ENCODE measurements at regions not wholly inside any gene's neighbourhood (a gene's known extent, or its start where the extent isn't known, plus 50 kb on each side); places are given as distances from the start of the nearest gene placed in this dataset.

DNA sequence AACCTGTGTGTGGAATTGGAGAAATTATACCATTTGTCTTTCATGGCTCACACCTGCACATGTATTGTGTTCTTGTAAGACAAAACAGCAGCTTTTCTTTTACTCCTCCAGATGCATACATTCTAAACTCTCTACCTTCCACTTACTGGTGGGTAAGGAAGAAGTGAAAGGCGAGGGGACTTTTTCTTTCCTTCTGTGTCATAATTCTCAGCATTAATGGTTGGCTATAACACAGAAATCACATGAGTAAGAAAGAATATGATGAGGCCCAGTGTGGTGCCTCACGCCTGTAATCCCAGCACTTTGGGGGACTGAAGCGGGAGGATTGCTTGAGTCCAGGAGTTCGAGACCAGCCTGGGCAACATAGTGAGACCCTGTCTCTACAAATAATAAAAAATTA is 57.8 kb upstream of the SHANK2 start:
- Histone ChIP-seq H3K9me3 (ENCODE audit: low read depth, low read length, poor library complexity, severe bottlenecking) (no peaks in the 10 kb centered on the region), H3K27ac (ENCODE audit: low read depth, low read length, poor library complexity, severe bottlenecking) (no peak overlapping the region), H3K4me3 (ENCODE audit: low read depth, low read length, poor library complexity, severe bottlenecking) (no peak overlapping the region), H3K4me1 (ENCODE audit: insufficient read depth, low read length, poor library complexity, severe bottlenecking) (no peaks in the 10 kb centered on the region), H3K27me3 (replicated peaks; ENCODE audit: insufficient read depth, low read depth, low read length, poor library complexity) (peaks cover 6% of the 10 kb centered on the region), H3K36me3 (ENCODE audit: insufficient read depth, low read length, poor library complexity, severe bottlenecking) (no peaks in the 10 kb centered on the region)
- DNase-seq (ENCODE audit: low spot score) = no peak
- POLR2A ChIA-PET (ENCODE audit: low non-redundant PET) = no interaction called here
- TF ChIP-seq EZH2 (IDR thresholded peaks at IDR 0.05; ENCODE audit: borderline replicate concordance, low read depth, low read length, poor library complexity, severe bottlenecking) = no peak
- TF ChIP-seq, protein P1, sequence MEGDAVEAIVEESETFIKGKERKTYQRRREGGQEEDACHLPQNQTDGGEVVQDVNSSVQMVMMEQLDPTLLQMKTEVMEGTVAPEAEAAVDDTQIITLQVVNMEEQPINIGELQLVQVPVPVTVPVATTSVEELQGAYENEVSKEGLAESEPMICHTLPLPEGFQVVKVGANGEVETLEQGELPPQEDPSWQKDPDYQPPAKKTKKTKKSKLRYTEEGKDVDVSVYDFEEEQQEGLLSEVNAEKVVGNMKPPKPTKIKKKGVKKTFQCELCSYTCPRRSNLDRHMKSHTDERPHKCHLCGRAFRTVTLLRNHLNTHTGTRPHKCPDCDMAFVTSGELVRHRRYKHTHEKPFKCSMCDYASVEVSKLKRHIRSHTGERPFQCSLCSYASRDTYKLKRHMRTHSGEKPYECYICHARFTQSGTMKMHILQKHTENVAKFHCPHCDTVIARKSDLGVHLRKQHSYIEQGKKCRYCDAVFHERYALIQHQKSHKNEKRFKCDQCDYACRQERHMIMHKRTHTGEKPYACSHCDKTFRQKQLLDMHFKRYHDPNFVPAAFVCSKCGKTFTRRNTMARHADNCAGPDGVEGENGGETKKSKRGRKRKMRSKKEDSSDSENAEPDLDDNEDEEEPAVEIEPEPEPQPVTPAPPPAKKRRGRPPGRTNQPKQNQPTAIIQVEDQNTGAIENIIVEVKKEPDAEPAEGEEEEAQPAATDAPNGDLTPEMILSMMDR (conservative IDR thresholded peaks at IDR 0.05; ENCODE audit: low read depth, low read length) = no peak
- CTCF ChIA-PET = no interaction called here
- no TSS peak for BruUV-seq (replicated peaks)
- intact Hi-C loops (cut with micrococcal nuclease; ENCODE audit: unreplicated experiment) = no loop called here

DNA sequence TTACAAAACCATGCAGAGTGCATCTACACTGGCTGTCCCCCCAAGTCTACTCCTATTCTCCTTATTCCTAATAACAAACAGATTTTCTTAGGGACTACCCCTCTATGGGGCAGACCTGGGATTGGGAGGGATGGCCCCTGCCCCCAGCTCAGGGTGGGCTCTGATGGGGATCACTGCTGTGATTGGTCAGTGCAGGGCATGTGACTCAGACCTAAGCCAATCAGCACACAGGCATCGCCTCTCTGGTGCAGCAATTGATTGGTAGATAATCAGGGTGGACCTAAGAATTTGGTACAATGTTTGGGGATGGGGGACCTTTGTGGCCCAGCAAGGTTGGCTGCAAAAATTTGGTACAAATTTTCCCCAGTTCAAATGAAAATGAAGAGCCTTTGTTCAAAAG is 57.2 kb upstream of the SHANK2 start:
- TF ChIP-seq EZH2 (IDR thresholded peaks at IDR 0.05; ENCODE audit: borderline replicate concordance, low read depth, low read length, poor library complexity, severe bottlenecking) = no peak
- Histone ChIP-seq H3K27me3 (replicated peaks; ENCODE audit: insufficient read depth, low read depth, low read length, poor library complexity) (peaks cover 6% of the 10 kb centered on the region), H3K27ac (ENCODE audit: low read depth, low read length, poor library complexity, severe bottlenecking) (no peak overlapping the region), H3K36me3 (ENCODE audit: insufficient read depth, low read length, poor library complexity, severe bottlenecking) (no peaks in the 10 kb centered on the region), H3K9me3 (ENCODE audit: low read depth, low read length, poor library complexity, severe bottlenecking) (no peaks in the 10 kb centered on the region), H3K4me3 (ENCODE audit: low read depth, low read length, poor library complexity, severe bottlenecking) (no peak overlapping the region), H3K4me1 (ENCODE audit: insufficient read depth, low read length, poor library complexity, severe bottlenecking) (no peaks in the 10 kb centered on the region)
- POLR2A ChIA-PET (ENCODE audit: low non-redundant PET) = no interaction called here
- CTCF ChIA-PET = no interaction called here
- no TSS peak for BruUV-seq (replicated peaks)
- no peak for DNase-seq (ENCODE audit: low spot score)
- intact Hi-C loops (cut with micrococcal nuclease; ENCODE audit: unreplicated experiment) = no loop called here

DNA sequence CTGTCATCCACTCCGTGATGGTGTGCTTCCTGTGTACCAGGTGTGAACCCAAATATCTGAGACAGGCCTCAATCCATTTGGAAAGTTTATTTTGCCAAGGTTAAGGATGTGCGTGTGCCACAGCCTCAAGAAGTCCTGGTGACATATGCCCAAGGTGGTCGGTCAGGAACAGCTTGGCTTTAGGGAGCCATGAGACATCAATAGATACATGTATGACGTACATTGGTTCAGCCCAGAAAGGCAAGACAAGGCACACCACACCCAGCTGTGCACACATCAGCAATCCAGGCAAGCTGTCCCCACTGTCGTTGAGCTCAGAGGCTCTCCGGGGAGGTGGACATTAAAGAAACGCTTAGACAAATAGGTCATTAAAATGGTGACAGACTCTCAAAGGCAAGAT is 56.8 kb upstream of the SHANK2 start:
- POLR2A ChIA-PET (ENCODE audit: low non-redundant PET) = no interaction called here
- intact Hi-C loops (cut with micrococcal nuclease; ENCODE audit: unreplicated experiment) = no loop called here
- Histone ChIP-seq H3K4me1 (ENCODE audit: insufficient read depth, low read length, poor library complexity, severe bottlenecking) (no peaks in the 10 kb centered on the region), H3K27ac (ENCODE audit: low read depth, low read length, poor library complexity, severe bottlenecking) (no peak overlapping the region), H3K36me3 (ENCODE audit: insufficient read depth, low read length, poor library complexity, severe bottlenecking) (no peaks in the 10 kb centered on the region), H3K9me3 (ENCODE audit: low read depth, low read length, poor library complexity, severe bottlenecking) (no peaks in the 10 kb centered on the region), H3K4me3 (ENCODE audit: low read depth, low read length, poor library complexity, severe bottlenecking) (no peak overlapping the region), H3K27me3 (replicated peaks; ENCODE audit: insufficient read depth, low read depth, low read length, poor library complexity) (peaks cover 6% of the 10 kb centered on the region)
- CTCF ChIA-PET = no interaction called here
- TF ChIP-seq, protein P1 (conservative IDR thresholded peaks at IDR 0.05; ENCODE audit: low read depth, low read length) = no peak
- no peak for TF ChIP-seq EZH2 (IDR thresholded peaks at IDR 0.05; ENCODE audit: borderline replicate concordance, low read depth, low read length, poor library complexity, severe bottlenecking)
- BruUV-seq (replicated peaks) = no TSS peak
- no peak for DNase-seq (ENCODE audit: low spot score)

DNA sequence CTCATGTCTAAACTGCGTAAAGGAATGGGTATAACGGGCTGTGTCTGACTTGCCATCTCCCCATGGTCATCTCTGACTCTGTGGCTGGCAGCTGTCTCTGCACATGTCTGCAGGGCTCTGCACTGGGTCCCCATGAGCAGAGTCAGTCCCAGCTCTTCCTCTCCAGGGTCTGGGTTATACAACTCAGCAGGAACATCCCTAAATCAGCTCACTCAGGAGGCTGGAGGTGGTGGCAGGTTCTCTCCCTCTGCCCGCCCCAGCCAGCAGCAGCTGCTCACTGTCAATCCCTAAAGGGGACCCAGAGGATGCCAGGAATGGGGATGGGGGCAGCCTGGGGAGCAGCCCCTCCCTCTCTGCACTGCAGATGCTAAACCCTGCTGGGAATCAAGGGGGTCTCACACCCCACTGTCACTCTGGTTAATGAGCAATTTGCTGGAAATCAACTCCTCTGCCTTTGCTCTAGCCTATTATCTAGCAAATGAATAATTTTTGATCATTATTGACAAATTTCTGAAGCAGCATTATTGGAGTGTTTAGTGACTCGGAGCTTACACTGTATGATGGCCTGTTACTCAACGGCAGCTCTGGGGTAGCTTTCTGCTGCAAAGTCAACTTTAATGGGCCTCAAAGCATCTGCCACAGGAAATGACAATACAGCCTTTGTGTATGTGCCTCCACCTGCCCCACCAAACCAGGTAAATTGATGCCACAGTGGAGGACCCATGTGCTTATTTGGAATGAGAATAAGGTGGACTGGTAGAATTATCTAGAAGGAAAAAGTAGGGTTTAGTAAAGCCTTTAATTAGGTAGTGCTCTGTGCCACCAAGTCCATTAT is 55.7 kb upstream of the SHANK2 start:
- Histone ChIP-seq H3K27ac (ENCODE audit: low read depth, low read length, poor library complexity, severe bottlenecking) (no peak overlapping the region), H3K27me3 (replicated peaks; ENCODE audit: insufficient read depth, low read depth, low read length, poor library complexity) (no peaks in the 10 kb centered on the region), H3K4me3 (ENCODE audit: low read depth, low read length, poor library complexity, severe bottlenecking) (no peak overlapping the region), H3K9me3 (ENCODE audit: low read depth, low read length, poor library complexity, severe bottlenecking) (no peaks in the 10 kb centered on the region), H3K36me3 (ENCODE audit: insufficient read depth, low read length, poor library complexity, severe bottlenecking) (no peaks in the 10 kb centered on the region), H3K4me1 (ENCODE audit: insufficient read depth, low read length, poor library complexity, severe bottlenecking) (no peaks in the 10 kb centered on the region)
- DNase-seq (ENCODE audit: low spot score) = no peak
- CTCF ChIA-PET = no interaction called here
- POLR2A ChIA-PET (ENCODE audit: low non-redundant PET) = no interaction called here
- BruUV-seq (replicated peaks) = no TSS peak
- TF ChIP-seq, protein P1 (conservative IDR thresholded peaks at IDR 0.05; ENCODE audit: low read depth, low read length) = no peak
- no peak for TF ChIP-seq EZH2 (IDR thresholded peaks at IDR 0.05; ENCODE audit: borderline replicate concordance, low read depth, low read length, poor library complexity, severe bottlenecking)
- intact Hi-C loops (cut with micrococcal nuclease; ENCODE audit: unreplicated experiment) = no loop called here

All from A673 (cell line).